MCF 10A (cell line): ENCODE measurements at regions not wholly inside any gene's neighbourhood (a gene's known extent, or its start where the extent isn't known, plus 50 kb on each side); places are given as distances from the start of the nearest gene placed in this dataset.

Experiments
- BruUV-seq: library from RNA; stranded (reverse); fragments of 400-500 nt; replicated peaks from 2 replicates; lab custom pipeline; 2021; lab: Mats Ljungman, UMichigan
- CTCF ChIA-PET: fragments of 300-600 bp; sonication (Branson Sonifier 250); formaldehyde crosslinking; extraction: SDS; loops from one replicate; lab custom pipeline; 2021; ENCODE audit warnings: antibody characterized with exemption, inconsistent platforms; lab: Yijun Ruan, JAX
- POLR2A ChIA-PET: fragments of 300-600, 350-650 bp; sonication (Branson Sonifier 250); formaldehyde crosslinking; extraction: SDS; loops from one replicate; lab custom pipeline; 2020; ENCODE audit warnings: antibody characterized with exemption, inconsistent platforms; lab: Yijun Ruan, JAX
- DNase-seq: peaks from one replicate; pipeline ENCODE4 v3.0.0-alpha.2; 2018; ENCODE audit not compliant: unreplicated experiment
- H3K27ac Mint-ChIP-seq: one replicate; pipeline ENCODE4 v1.8.0; 2022; ENCODE audit warnings: mild to moderate bottlenecking, low read depth, mixed read lengths; ENCODE audit not compliant: unreplicated experiment
- H3K27me3 Mint-ChIP-seq: one replicate; pipeline ENCODE4 v1.8.0; 2022; ENCODE audit warnings: mixed read lengths; ENCODE audit not compliant: insufficient read depth, unreplicated experiment
- H3K36me3 Mint-ChIP-seq: one replicate; pipeline ENCODE4 v1.8.0; 2022; ENCODE audit warnings: mild to moderate bottlenecking, moderate library complexity, mixed read lengths; ENCODE audit not compliant: insufficient read depth, unreplicated experiment
- H3K4me1 Mint-ChIP-seq: one replicate; pipeline ENCODE4 v1.8.0; 2022; ENCODE audit warnings: mixed read lengths; ENCODE audit not compliant: insufficient read depth, unreplicated experiment
- H3K4me3 Mint-ChIP-seq: one replicate; pipeline ENCODE4 v1.8.0; 2022; ENCODE audit warnings: mild to moderate bottlenecking, moderate library complexity, mixed read lengths; ENCODE audit not compliant: unreplicated experiment
- H3K9me3 Mint-ChIP-seq: one replicate; pipeline ENCODE4 v1.8.0; 2022; ENCODE audit warnings: mixed read lengths; ENCODE audit not compliant: unreplicated experiment
- intact Hi-C: fragments of 100-400 bp; cut with micrococcal nuclease; formaldehyde crosslinking; loops from 2 replicates; pipeline ENCODE4 v1.14.1; 2022
- TF ChIP-seq, protein P1 (sequence below): fragments of 200-600 bp; IDR thresholded peaks from one replicate; pipeline ENCODE4 v1.8.0; 2022; ENCODE audit warnings: antibody characterized with exemption, mild to moderate bottlenecking; ENCODE audit not compliant: unreplicated experiment

DNA sequence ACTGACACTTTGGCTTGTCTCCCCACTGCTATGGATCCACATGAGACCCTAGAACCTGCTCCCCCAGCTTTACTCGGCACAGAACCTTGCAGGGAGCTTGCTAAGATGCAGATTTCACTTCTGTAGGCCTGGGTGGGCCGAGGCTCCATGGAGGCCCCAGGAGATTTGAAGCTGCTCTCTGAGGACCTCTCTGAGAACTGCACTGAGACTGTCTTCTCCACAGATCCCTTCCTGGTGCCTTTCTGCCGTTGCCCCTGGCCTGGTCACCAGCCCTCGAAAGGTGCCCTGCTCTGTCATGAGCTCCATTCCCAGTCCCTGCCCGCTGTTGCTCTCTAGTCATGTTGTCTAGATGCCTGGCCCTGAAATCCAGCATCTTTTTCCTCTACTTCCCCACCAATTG, 588.4 kb downstream of the AJAP1 start:
- no peak for DNase-seq
- intact Hi-C loops = no loop called here
- CTCF ChIA-PET = interaction anchor here (0.6 kb wide), 1 partner anchor 503 kb away, joined by 3 read pairs; no protein-coding TSS in a partner anchor
- Mint-ChIP-seq H3K4me3 (no peak overlapping the region), H3K36me3 (no peaks in the 10 kb centered on the region), H3K27me3 (peaks cover 28% of the 10 kb centered on the region), H3K9me3 (peaks cover 8% of the 10 kb centered on the region), H3K4me1 (no peaks in the 10 kb centered on the region), H3K27ac (no peak overlapping the region)
- TF ChIP-seq, protein P1, sequence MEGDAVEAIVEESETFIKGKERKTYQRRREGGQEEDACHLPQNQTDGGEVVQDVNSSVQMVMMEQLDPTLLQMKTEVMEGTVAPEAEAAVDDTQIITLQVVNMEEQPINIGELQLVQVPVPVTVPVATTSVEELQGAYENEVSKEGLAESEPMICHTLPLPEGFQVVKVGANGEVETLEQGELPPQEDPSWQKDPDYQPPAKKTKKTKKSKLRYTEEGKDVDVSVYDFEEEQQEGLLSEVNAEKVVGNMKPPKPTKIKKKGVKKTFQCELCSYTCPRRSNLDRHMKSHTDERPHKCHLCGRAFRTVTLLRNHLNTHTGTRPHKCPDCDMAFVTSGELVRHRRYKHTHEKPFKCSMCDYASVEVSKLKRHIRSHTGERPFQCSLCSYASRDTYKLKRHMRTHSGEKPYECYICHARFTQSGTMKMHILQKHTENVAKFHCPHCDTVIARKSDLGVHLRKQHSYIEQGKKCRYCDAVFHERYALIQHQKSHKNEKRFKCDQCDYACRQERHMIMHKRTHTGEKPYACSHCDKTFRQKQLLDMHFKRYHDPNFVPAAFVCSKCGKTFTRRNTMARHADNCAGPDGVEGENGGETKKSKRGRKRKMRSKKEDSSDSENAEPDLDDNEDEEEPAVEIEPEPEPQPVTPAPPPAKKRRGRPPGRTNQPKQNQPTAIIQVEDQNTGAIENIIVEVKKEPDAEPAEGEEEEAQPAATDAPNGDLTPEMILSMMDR = no peak
- BruUV-seq = no TSS peak
- POLR2A ChIA-PET = no interaction called here

DNA sequence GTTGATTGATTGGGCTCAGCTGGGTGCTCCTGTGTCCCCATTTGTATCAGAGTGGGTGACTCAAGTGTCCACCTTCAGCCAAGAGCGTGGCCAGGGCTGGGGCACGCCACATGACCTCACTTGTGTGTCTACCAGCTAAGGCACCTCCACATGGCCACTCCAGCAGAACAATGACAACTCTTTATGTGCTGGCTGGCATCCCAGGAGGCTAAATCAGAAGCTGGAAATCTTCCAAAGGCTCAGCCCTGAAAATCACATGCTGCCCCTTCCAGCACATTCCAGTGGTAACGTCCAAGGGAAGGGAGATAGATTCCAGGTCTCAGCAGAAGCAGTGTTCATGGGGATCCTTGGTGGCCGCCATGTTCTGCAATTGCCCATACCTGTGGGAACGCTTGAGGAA, 585.5 kb downstream of the AJAP1 start:
- CTCF ChIA-PET = interaction anchor here (0.6 kb wide), 1 partner anchor 14 kb away, joined by 3 read pairs; no protein-coding TSS in a partner anchor
- H3K4me3 Mint-ChIP-seq = no peak overlapping the region
- BruUV-seq = no TSS peak

DNA sequence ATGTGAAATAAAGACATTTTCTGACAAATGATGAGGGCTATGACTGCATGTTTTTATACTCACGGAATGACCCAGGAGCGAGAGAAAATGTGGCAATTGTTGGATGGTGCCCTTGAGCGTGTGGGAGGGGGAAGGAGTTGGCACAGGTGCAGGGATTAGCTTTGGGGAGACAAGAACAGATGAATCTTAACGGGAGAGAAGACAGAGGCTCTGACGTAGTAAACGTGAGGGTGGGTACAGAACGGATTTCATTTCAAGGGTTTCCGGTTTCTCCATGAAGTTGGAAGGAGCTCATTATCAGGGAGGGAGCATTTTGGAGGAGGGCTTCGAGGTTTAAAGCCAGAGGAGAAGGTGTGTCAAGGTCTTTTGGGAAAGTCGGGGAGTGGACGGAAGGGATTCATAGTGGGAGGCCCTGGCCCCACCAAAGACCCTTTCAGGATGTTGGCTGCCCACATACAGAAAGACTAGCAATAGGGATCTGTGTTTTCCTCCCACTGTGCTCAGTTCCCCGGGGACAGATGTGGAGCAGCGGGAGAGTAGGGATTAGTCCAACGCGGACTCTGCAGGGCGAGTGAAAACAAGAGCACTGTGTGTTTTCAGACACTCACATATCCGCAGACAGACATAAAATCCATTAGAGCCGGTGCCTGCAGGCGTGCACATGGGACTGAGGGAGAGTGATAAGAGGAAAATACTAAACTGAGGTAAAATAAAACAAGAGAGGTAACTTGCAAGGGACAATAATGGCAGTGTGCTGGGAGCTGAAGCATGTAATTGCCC, 584.1 kb downstream of the AJAP1 start:
- ChIA-PET CTCF (interaction anchor here (1.0 kb wide), 1 partner anchor 271 kb away, joined by 3 read pairs; no protein-coding TSS in a partner anchor), POLR2A (no interaction called here)
- no peaks in the 10 kb centered on the region for H3K36me3 Mint-ChIP-seq
- H3K27me3 Mint-ChIP-seq = peaks cover 56% of the 10 kb centered on the region
- peaks cover 13% of the 10 kb centered on the region for H3K9me3 Mint-ChIP-seq
- H3K4me1 Mint-ChIP-seq = no peaks in the 10 kb centered on the region
- TF ChIP-seq, protein P1 = no peak
- no TSS peak for BruUV-seq
- intact Hi-C loops = no loop called here
- DNase-seq = no peak
- H3K27ac Mint-ChIP-seq = no peak overlapping the region
- no peak overlapping the region for H3K4me3 Mint-ChIP-seq

More for the DNA sequence above, 585.5 kb downstream of the AJAP1 start:
- no peak for DNase-seq
- Mint-ChIP-seq H3K9me3 (peaks cover under 1% of the 10 kb centered on the region), H3K27ac (no peak overlapping the region), H3K27me3 (peaks cover 45% of the 10 kb centered on the region), H3K36me3 (no peaks in the 10 kb centered on the region), H3K4me1 (no peaks in the 10 kb centered on the region)
- intact Hi-C loops = no loop called here
- POLR2A ChIA-PET = interaction anchor here (0.5 kb wide), 1 partner anchor 1526 kb away, joined by 3 read pairs; no protein-coding TSS in a partner anchor
- TF ChIP-seq, protein P1 = no peak

DNA sequence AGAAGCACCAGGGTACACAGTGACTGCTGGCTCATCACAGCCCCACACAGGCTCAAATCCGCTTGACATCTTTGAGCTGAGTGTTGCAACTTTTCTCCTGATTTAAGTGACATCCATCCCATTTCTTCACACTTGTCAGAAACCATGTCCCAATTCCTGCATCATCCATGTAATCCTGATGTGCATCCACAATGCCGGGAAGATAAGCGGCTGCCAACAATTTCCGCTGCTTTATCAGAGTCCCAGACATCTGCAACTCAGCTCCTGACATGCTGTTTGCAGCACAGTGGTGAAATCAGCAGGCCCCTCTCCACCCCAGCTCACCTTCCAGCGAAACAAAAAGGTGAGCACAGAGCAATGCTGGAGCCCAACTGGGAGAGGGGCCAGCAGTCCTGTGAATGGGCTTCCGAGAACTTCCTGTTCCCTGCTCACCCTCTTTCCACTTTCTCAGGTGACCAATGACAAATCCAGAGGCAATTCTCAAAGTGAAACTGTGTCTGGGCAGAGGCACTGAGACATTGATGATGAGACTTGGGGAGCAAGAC, 581.0 kb downstream of the AJAP1 start:
- DNase-seq = no peak
- ChIA-PET POLR2A (no interaction called here), CTCF (interaction anchor here (0.5 to 0.6 kb wide), 3 partner anchors 37 to 72 kb away, joined by 3 to 8 read pairs (median 3); no protein-coding TSS in a partner anchor)
- Mint-ChIP-seq H3K4me1 (no peaks in the 10 kb centered on the region), H3K27ac (no peak overlapping the region), H3K27me3 (peaks cover 74% of the 10 kb centered on the region), H3K9me3 (peaks cover 22% of the 10 kb centered on the region), H3K4me3 (no peak overlapping the region), H3K36me3 (no peaks in the 10 kb centered on the region)
- intact Hi-C loops = no loop called here
- TF ChIP-seq, protein P1 = no peak
- no TSS peak for BruUV-seq
